K562 (cell line): ENCODE measurements at regions not wholly inside any gene's neighbourhood (a gene's known extent, or its start where the extent isn't known, plus 50 kb on each side); places are given as distances from the start of the nearest gene placed in this dataset.
"Not testable (repeated sequence)": the region's sequence is repeated elsewhere in the genome, so short reads cannot be mapped to it uniquely, and the experiment has no call there.

Experiments
- ATF3 ChIP-seq, 2 experiments: fragments of 450-650 bp in 1 of 2; sonication (generic) in 1 of 2; formaldehyde crosslinking in 1 of 2; IDR thresholded peaks in 1 of 2; conservative IDR thresholded peaks in 1 of 2; 2 replicates each; pipeline versions ENCODE4 v1.6.1 to v1.8.1; 2016 to 2023; ENCODE audit warnings: mild to moderate bottlenecking in 2 of 2, moderate library complexity in 2 of 2, inconsistent platforms in 1 of 2, missing genetic modification reagents in 1 of 2
- CC2D1A ChIP-seq: fragments of 450-650 bp; IDR thresholded peaks from 2 replicates; pipeline ENCODE4 v1.6.1; 2017; ENCODE audit warnings: mild to moderate bottlenecking
- CEBPB ChIP-seq: fragments of 450-650 bp; IDR thresholded peaks from 2 replicates; pipeline ENCODE4 v1.6.1; 2016; ENCODE audit warnings: missing genetic modification characterization, missing compliant biosample characterization
- COPS2 ChIP-seq: fragments of 450-650 bp; conservative IDR thresholded peaks from 2 replicates; pipeline ENCODE4 v1.6.1; 2016; ENCODE audit warnings: mild to moderate bottlenecking, moderate library complexity
- DEAF1 ChIP-seq: fragments of 450-650 bp; formaldehyde crosslinking; IDR thresholded peaks from 2 replicates; pipeline ENCODE4 v1.4.0; 2020; ENCODE audit warnings: mild to moderate bottlenecking, moderate library complexity
- MLX ChIP-seq, 2 experiments: fragments of 450-650 bp in 1 of 2; sonication (generic) in 1 of 2; formaldehyde crosslinking; conservative IDR thresholded peaks; 2 replicates each; pipeline versions ENCODE4 v1.4.0 to v1.8.1; 2020 to 2022; ENCODE audit warnings: mild to moderate bottlenecking in 1 of 2, missing genetic modification reagents in 1 of 2
- POLR2A ChIP-seq: fragments of 450-650 bp; conservative IDR thresholded peaks from 2 replicates; pipeline ENCODE4 v1.6.1; 2016
- RAD21 ChIP-seq, 2 experiments: fragments of 250-450 bp in 1 of 2; fragments of 450-650 bp in 1 of 2; sonication (Bioruptor Pico) in 1 of 2; formaldehyde crosslinking in 1 of 2; IDR thresholded peaks in 1 of 2; conservative IDR thresholded peaks in 1 of 2; 2 replicates each; pipeline versions ENCODE4 v1.4.0 to v1.8.0; 2020 to 2022; ENCODE audit warnings: mild to moderate bottlenecking in 2 of 2, moderate library complexity in 1 of 2
- TAF1 ChIP-seq: IDR thresholded peaks from 2 replicates; pipeline ENCODE4 v1.6.1; 2011; ENCODE audit warnings: mild to moderate bottlenecking, low read length, moderate library complexity; ENCODE audit not compliant: insufficient read depth, control insufficient read depth, severe bottlenecking; ENCODE audit errors: extremely low read depth
- ZBTB40 ChIP-seq, 2 experiments: fragments of 450-650 bp in 1 of 2; sonication (generic) in 1 of 2; formaldehyde crosslinking in 1 of 2; IDR thresholded peaks; 2 replicates each; pipeline versions ENCODE4 v1.7.1 to v1.9.0; 2016 to 2022; ENCODE audit warnings: inconsistent platforms in 1 of 2, mild to moderate bottlenecking in 1 of 2, missing genetic modification reagents in 1 of 2
- ZNF224 ChIP-seq: sonication (generic); formaldehyde crosslinking; IDR thresholded peaks from 2 replicates; pipeline ENCODE4 v1.8.0; 2022; ENCODE audit warnings: mild to moderate bottlenecking, missing genetic modification reagents
- ZNF830 ChIP-seq: fragments of 250-450 bp; sonication (Bioruptor Pico); IDR thresholded peaks from 2 replicates; pipeline ENCODE4 v1.5.0; 2021; ENCODE audit warnings: mild to moderate bottlenecking

GRCh38 chr2:111505267-111505666 is 378.7 kb downstream of the ANAPC1 start:
- not testable (repeated sequence) for TF ChIP-seq DEAF1 (CRISPR knock-in tag); ZNF830 (CRISPR knock-in tag); CEBPB (tag); POLR2A; ZBTB40 (IDR thresholded peaks at IDR 0.05); ZBTB40 (CRISPR knock-in tag; IDR thresholded peaks at IDR 0.05); MLX (CRISPR knock-in tag; conservative IDR thresholded peaks at IDR 0.05); COPS2; ATF3 (IDR thresholded peaks at IDR 0.05); ATF3 (CRISPR knock-in tag; conservative IDR thresholded peaks at IDR 0.05); ZNF224; TAF1; CC2D1A; RAD21 (CRISPR knock-in tag; conservative IDR thresholded peaks at IDR 0.05 in 1 of 2, IDR thresholded peaks at IDR 0.05 in 1 of 2)
